GM12878 (cell line): ENCODE measurements at regions not wholly inside any gene's neighbourhood (a gene's known extent, or its start where the extent isn't known, plus 50 kb on each side); places are given as distances from the start of the nearest gene placed in this dataset.

Source experiments
- ATAC-seq: fragments of 200-7000 bp; cut with Tn5 transposase; 3 replicates; pipeline ENCODE4 v1.9.1; 2020; ENCODE audit warnings: mild to moderate bottlenecking, moderate library complexity
- BruUV-seq: library from RNA; stranded (reverse); fragments of 400-500 nt; replicated peaks from 2 replicates; lab custom pipeline; 2021; lab: Mats Ljungman, UMichigan
- CTCF ChIA-PET: fragments of 300-600 bp; sonication (Branson Sonifier 250); formaldehyde crosslinking; extraction: SDS; loops from one replicate; lab custom pipeline; 2021; ENCODE audit warnings: inconsistent platforms; lab: Yijun Ruan, JAX
- POLR2A ChIA-PET: fragments of 350-600 bp; formaldehyde crosslinking; extraction: SDS; loops from one replicate; lab custom pipeline; 2021; ENCODE audit warnings: inconsistent platforms; lab: Charles Lee
- RAD21 ChIA-PET: fragments of 300-600 bp; sonication (Branson Sonifier 250); formaldehyde crosslinking; loops from one replicate; lab custom pipeline; 2023; ENCODE audit warnings: antibody characterized with exemption; ENCODE audit not compliant: unreplicated experiment; lab: Charles Lee
- SMC1A ChIA-PET: fragments of 300-600 bp; sonication (Branson Sonifier 250); formaldehyde crosslinking; loops from one replicate; lab custom pipeline; 2023; ENCODE audit not compliant: unreplicated experiment, uncharacterized antibody; lab: Charles Lee
- DNase-seq: peaks from one replicate; pipeline ENCODE4 v3.0.0-alpha.2; 2011; ENCODE audit warnings: low read depth, low spot score
- FAIRE-seq: peaks from 3 replicates; lab custom pipeline; 2011; peaks lifted over from hg19 to GRCh38; lab: Jason Lieb, UNC
- H2AFZ ChIP-seq: 2 replicates; pipeline ENCODE4 v1.6.0; 2011; ENCODE audit warnings: low read depth, low read length, control low read depth; ENCODE audit not compliant: control insufficient read depth
- H3K27ac ChIP-seq: 2 replicates; pipeline ENCODE4 v1.5.1; 2011; ENCODE audit warnings: control low read depth; ENCODE audit not compliant: control insufficient read depth, insufficient read depth
- H3K27me3 ChIP-seq, 2 experiments: replicated peaks in 1 of 2; 2 replicates each; pipeline versions ENCODE4 v1.6.0 to v1.6.1; 2011; ENCODE audit warnings: low read length in 1 of 2; ENCODE audit not compliant: control insufficient read depth in 2 of 2, insufficient read depth in 2 of 2
- H3K36me3 ChIP-seq, 2 experiments: 2 replicates each; pipeline ENCODE4 v1.5.1; 2011; ENCODE audit warnings: low read length in 1 of 2; ENCODE audit not compliant: control insufficient read depth in 2 of 2, insufficient read depth in 2 of 2
- H3K4me1 ChIP-seq: 2 replicates; pipeline ENCODE4 v1.6.1; 2011; ENCODE audit warnings: mild to moderate bottlenecking, low read length, moderate library complexity, mixed read lengths; ENCODE audit not compliant: control insufficient read depth, insufficient read depth
- H3K4me2 ChIP-seq: 2 replicates; pipeline ENCODE4 v1.6.0; 2011; ENCODE audit warnings: control low read depth; ENCODE audit not compliant: control insufficient read depth, insufficient read depth
- H3K4me3 ChIP-seq: fragments of 200-600 bp; sonication (generic); 2 replicates; pipeline ENCODE4 v1.5.1; 2016
- H3K79me2 ChIP-seq: 2 replicates; pipeline ENCODE4 v1.6.0; 2011; ENCODE audit warnings: low read length; ENCODE audit not compliant: control insufficient read depth, insufficient read depth
- H3K9ac ChIP-seq: 2 replicates; pipeline ENCODE4 v1.8.0; 2011; ENCODE audit warnings: low read length, control low read depth, mixed read lengths; ENCODE audit not compliant: control insufficient read depth, insufficient read depth
- H3K9me3 ChIP-seq: replicated peaks from 3 replicates; pipeline ENCODE4 v1.5.1; 2011; ENCODE audit warnings: mild to moderate bottlenecking, low read length; ENCODE audit not compliant: control insufficient read depth, insufficient read depth
- H4K20me1 ChIP-seq: 2 replicates; pipeline ENCODE4 v1.6.0; 2011; ENCODE audit not compliant: control insufficient read depth, insufficient read depth
- BHLHE40 ChIP-seq, 2 experiments: fragments of 450-650 bp in 1 of 2; IDR thresholded peaks; 2 replicates each; pipeline ENCODE4 v1.6.1; 2011 to 2017; ENCODE audit warnings: low read depth in 2 of 2, borderline replicate concordance in 1 of 2, improper control_type of control experiment in 1 of 2, low read length in 1 of 2, mild to moderate bottlenecking in 1 of 2
- BMI1 ChIP-seq: fragments of 450-650 bp; IDR thresholded peaks from 2 replicates; pipeline ENCODE4 v1.6.1; 2016; ENCODE audit warnings: mild to moderate bottlenecking, moderate library complexity, borderline replicate concordance
- BRCA1 ChIP-seq: IDR thresholded peaks from 2 replicates; pipeline ENCODE4 v1.6.1; 2011; ENCODE audit warnings: low read depth, low read length, improper control_type of control experiment
- EED ChIP-seq: sonication (generic); IDR thresholded peaks from 2 replicates; pipeline ENCODE4 v1.6.1; 2016; ENCODE audit warnings: antibody characterized with exemption, low read depth
- FOXM1 ChIP-seq: IDR thresholded peaks from 2 replicates; pipeline ENCODE4 v1.6.1; 2012; ENCODE audit warnings: low read depth, mild to moderate bottlenecking, inconsistent platforms, low read length, moderate library complexity
- GABPA ChIP-seq: IDR thresholded peaks from 2 replicates; pipeline ENCODE4 v1.6.1; 2014; ENCODE audit warnings: antibody characterized with exemption, low read depth, mild to moderate bottlenecking, inconsistent platforms
- IKZF2 ChIP-seq, 2 experiments: fragments of 450-650 bp; IDR thresholded peaks; 2 replicates each; pipeline ENCODE4 v1.6.1; 2017; ENCODE audit warnings: mild to moderate bottlenecking in 2 of 2, moderate library complexity in 2 of 2
- KAT2A ChIP-seq: conservative IDR thresholded peaks from 2 replicates; pipeline ENCODE4 v1.6.1; 2011; ENCODE audit warnings: low read depth, low read length; ENCODE audit not compliant: control insufficient read depth
- MYC ChIP-seq: IDR thresholded peaks from 2 replicates; pipeline ENCODE4 v1.6.1; 2011; ENCODE audit warnings: mild to moderate bottlenecking, low read length, moderate library complexity, inconsistent platforms; ENCODE audit not compliant: insufficient read depth, insufficient replicate concordance, insufficient read length, severe bottlenecking
- NKRF ChIP-seq: fragments of 450-650 bp; conservative IDR thresholded peaks from 2 replicates; pipeline ENCODE4 v1.6.1; 2017; ENCODE audit warnings: mild to moderate bottlenecking, moderate library complexity
- PKNOX1 ChIP-seq: fragments of 450-650 bp; IDR thresholded peaks from 2 replicates; pipeline ENCODE4 v1.6.1; 2016; ENCODE audit warnings: mild to moderate bottlenecking
- POLR2AphosphoS5 ChIP-seq: IDR thresholded peaks from 2 replicates; pipeline ENCODE4 v1.6.1; 2011; ENCODE audit warnings: mild to moderate bottlenecking, low read length, inconsistent platforms
- RAD21 ChIP-seq: IDR thresholded peaks from 2 replicates; pipeline ENCODE4 v1.6.1; 2011; ENCODE audit warnings: mild to moderate bottlenecking, low read depth, low read length, moderate library complexity; ENCODE audit not compliant: insufficient read depth
- RELA ChIP-seq: fragments of 450-650 bp; IDR thresholded peaks from 2 replicates; pipeline ENCODE4 v1.8.0; 2014; ENCODE audit warnings: borderline replicate concordance; ENCODE audit not compliant: partially characterized antibody
- SIX5 ChIP-seq: IDR thresholded peaks from 2 replicates; pipeline ENCODE4 v1.6.1; 2011; ENCODE audit warnings: mild to moderate bottlenecking, low read depth, low read length, moderate library complexity; ENCODE audit not compliant: severe bottlenecking
- SREBF1 ChIP-seq: IDR thresholded peaks from 2 replicates; pipeline ENCODE4 v1.6.1; 2012; ENCODE audit warnings: mild to moderate bottlenecking, low read length
- SUZ12 ChIP-seq: fragments of 200-600 bp; sonication (generic); IDR thresholded peaks from one replicate; pipeline ENCODE4 v1.6.1; 2018; ENCODE audit warnings: antibody characterized with exemption, mild to moderate bottlenecking; ENCODE audit not compliant: unreplicated experiment
- ZBTB11 ChIP-seq: fragments of 450-650 bp; formaldehyde crosslinking; IDR thresholded peaks from 2 replicates; pipeline ENCODE4 v1.5.0; 2022; ENCODE audit warnings: mild to moderate bottlenecking, missing genetic modification characterization
- ZNF24 ChIP-seq: fragments of 450-650 bp; IDR thresholded peaks from 2 replicates; pipeline ENCODE4 v1.6.1; 2017; ENCODE audit warnings: antibody characterized with exemption, mild to moderate bottlenecking
- WGBS: methylation state at CpG from one replicate; pipeline ENCODE4 v1.1.6; 2016; ENCODE audit warnings: low lambda C conversion rate; ENCODE audit not compliant: insufficient replicate concordance, insufficient coverage; ENCODE audit errors: missing lambda C conversion rate; 5-methylcytosine and 5-hydroxymethylcytosine counted together
- in situ Hi-C: fragments of 300-500 bp; cut with MboI; formaldehyde crosslinking; loops from 9 replicates; pipeline ENCODE4 v1.14.3; 2018; ENCODE audit warnings: mixed read lengths
- intact Hi-C: fragments of 100-400 bp; cut with micrococcal nuclease; formaldehyde crosslinking; loops from one replicate; pipeline ENCODE4 v1.14.2; 2022; ENCODE audit not compliant: unreplicated experiment

- no peak for TF ChIP-seq ZBTB11 (CRISPR knock-in tag)
- no peak for TF ChIP-seq BMI1
Observed at GRCh38 chr7:50865450-50865849, 82.8 kb upstream of the GRB10 start (continued).

GRCh38 chr7:50864694-50865093, 82.0 kb upstream of the GRB10 start:
- RAD21 ChIA-PET = no interaction called here
- FAIRE-seq (no peak), ATAC-seq (no peak), DNase-seq (no peak)
- Histone ChIP-seq H3K9ac (no peak overlapping the region), H2AFZ (no peak overlapping the region), H3K36me3 (no peaks in the 10 kb centered on the region), H4K20me1 (no peaks in the 10 kb centered on the region), H3K4me3 (no peak overlapping the region), H3K27ac (no peak overlapping the region), H3K27me3 (no peaks in the 10 kb centered on the region), H3K4me2 (no peak overlapping the region), H3K79me2 (no peaks in the 10 kb centered on the region), H3K4me1 (no peaks in the 10 kb centered on the region), H3K9me3 (no peaks in the 10 kb centered on the region)
- POLR2A ChIA-PET = no interaction called here
- TF ChIP-seq MYC = no peak
- TF ChIP-seq RAD21 = no peak
- TF ChIP-seq EED = no peak
- no peak for TF ChIP-seq BHLHE40 (IDR thresholded peaks at IDR 0.05; ENCODE audit: borderline replicate concordance in 1 of 2, low read depth in 2 of 2, low read length in 1 of 2)
- no peak for TF ChIP-seq GABPA
- TF ChIP-seq ZNF24 = no peak
- no peak for TF ChIP-seq PKNOX1
- TF ChIP-seq SIX5 = no peak
- TF ChIP-seq KAT2A = no peak
- TF ChIP-seq IKZF2 (IDR thresholded peaks at IDR 0.05) = no peak
- TF ChIP-seq BRCA1 = no peak
- TF ChIP-seq SUZ12 = no peak
- TF ChIP-seq FOXM1 = no peak
- TF ChIP-seq POLR2AphosphoS5 = no peak
- no peak for TF ChIP-seq SREBF1
- no peak for TF ChIP-seq RELA
- TF ChIP-seq NKRF = no peak
- 28% methylated on average over 4 of the region's 4 CpGs for WGBS
- intact Hi-C loops (no loop called here), in situ Hi-C loops (no loop called here)
- no TSS peak for BruUV-seq
- CTCF ChIA-PET = interaction anchor here (1.3 kb wide), 1 partner anchor 17 kb away, joined by 3 read pairs; no protein-coding TSS in a partner anchor
- SMC1A ChIA-PET = no interaction called here
